ENCODE measurements at regions not wholly inside any gene's neighbourhood (a gene's known extent, or its start where the extent isn't known, plus 50 kb on each side); places are given as distances from the start of the nearest gene placed in this dataset.

DNA sequence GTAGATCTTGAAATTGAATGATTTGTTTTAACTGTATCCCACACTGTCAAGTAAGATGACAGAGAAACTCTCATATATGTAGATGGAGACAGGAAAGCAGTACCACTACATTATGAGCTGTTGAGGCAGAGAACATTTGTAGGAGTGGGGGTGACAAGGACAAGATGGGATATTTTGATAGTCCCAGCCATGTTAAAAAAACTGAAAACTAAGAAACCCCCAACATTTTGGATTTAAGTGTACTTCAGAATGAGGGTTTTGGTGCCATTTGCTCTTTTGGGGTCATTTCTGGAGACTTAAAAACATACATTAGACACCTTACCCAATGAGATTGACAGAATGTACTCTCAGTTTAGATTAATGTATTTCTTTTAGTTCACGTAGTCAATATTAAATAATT, 149.9 kb upstream of the SLC4A4 start:
- FAIRE-seq (no peak), DNase-seq (ENCODE audit: insufficient read length, low spot score) (no peak)
- TF ChIP-seq, protein P1, sequence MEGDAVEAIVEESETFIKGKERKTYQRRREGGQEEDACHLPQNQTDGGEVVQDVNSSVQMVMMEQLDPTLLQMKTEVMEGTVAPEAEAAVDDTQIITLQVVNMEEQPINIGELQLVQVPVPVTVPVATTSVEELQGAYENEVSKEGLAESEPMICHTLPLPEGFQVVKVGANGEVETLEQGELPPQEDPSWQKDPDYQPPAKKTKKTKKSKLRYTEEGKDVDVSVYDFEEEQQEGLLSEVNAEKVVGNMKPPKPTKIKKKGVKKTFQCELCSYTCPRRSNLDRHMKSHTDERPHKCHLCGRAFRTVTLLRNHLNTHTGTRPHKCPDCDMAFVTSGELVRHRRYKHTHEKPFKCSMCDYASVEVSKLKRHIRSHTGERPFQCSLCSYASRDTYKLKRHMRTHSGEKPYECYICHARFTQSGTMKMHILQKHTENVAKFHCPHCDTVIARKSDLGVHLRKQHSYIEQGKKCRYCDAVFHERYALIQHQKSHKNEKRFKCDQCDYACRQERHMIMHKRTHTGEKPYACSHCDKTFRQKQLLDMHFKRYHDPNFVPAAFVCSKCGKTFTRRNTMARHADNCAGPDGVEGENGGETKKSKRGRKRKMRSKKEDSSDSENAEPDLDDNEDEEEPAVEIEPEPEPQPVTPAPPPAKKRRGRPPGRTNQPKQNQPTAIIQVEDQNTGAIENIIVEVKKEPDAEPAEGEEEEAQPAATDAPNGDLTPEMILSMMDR (IDR thresholded peaks at IDR 0.05; ENCODE audit: insufficient read depth, missing control alignments) = no peak

DNA sequence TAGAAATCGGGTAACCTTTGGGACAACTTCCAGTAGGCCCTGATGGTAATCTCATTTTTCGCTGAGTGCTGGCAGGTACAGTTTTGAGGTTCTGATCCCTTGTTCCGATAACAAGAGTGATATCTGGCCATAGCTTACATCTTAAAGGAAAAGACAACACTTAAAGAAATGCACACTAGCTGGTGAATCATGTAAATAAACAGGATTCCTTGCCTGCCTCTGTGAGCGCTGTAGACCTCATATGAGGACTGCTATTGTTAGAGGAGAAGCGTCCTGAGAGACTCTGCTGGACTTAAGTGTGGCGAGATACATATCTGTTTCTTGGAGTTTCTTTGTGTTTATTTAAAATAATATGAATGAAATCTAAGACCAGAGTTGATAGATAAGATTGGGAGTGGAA, 149.3 kb upstream of the SLC4A4 start:
- TF ChIP-seq, protein P1 (IDR thresholded peaks at IDR 0.05; ENCODE audit: insufficient read depth, missing control alignments) = no peak
- FAIRE-seq (no peak), DNase-seq (ENCODE audit: insufficient read length, low spot score) (no peak)

DNA sequence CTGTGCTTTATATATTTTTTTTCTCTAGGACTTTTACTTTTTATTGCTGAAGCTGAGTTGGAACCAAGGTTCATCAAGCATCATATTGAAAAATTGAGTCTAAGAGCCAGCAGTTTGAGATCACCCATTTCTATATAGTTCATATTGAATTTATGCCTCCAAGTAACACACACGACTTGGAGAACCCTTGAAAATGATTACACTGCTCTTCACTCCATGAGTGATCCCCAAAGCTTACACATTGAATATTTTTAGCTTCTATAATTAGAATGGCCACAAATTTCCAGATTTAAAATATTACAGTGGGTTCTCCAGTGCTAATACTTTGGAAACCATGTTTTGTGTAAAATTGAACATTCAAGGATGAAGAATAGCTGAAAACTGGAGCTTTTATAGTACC, 144.4 kb upstream of the SLC4A4 start:
- DNase-seq (ENCODE audit: insufficient read length, low spot score) (no peak), FAIRE-seq (no peak)
- TF ChIP-seq, protein P1 (IDR thresholded peaks at IDR 0.05; ENCODE audit: insufficient read depth, missing control alignments) = no peak

DNA sequence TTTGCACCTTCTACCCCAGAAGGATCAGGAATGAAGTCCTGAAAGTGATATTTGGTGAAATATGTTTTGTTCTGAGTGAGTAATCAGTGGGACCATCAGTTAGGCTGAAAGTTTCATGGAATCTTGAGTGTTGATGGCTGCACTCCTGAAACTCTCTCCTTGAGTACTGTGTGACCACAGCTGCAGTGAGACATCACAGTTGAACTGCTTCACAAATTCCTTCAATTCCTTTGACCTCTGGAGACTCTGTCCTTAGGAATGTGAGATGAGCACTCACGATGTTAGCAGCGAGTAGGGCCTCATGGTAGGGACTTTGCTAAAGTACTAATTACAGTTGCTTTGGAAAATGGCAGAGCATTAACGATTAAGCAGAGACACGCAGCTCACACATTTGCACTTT, 142.9 kb upstream of the SLC4A4 start:
- no peak for FAIRE-seq
- no peak for DNase-seq (ENCODE audit: insufficient read length, low spot score)
- TF ChIP-seq, protein P1 (IDR thresholded peaks at IDR 0.05; ENCODE audit: insufficient read depth, missing control alignments) = no peak

DNA sequence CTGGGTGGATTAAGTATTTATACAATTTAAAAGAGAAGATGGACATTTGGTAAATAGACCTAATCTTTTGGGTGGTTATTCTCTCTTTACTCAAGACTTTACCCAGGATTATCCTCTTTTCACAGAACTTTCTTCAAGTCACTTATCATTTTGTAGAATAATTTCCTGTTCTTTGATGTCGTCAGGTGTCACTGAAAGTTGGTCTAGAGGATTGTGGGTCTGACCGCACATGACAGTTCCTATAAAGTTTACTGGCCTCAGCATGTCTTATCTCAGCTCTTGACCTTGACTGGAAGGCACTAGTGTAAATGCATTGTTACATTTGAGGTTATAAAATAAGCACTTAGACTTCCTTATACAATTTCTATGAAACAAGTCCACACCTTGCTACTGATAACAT, 139.9 kb upstream of the SLC4A4 start:
- no peak for DNase-seq (ENCODE audit: insufficient read length, low spot score)
- no peak for FAIRE-seq
- TF ChIP-seq, protein P1 (IDR thresholded peaks at IDR 0.05; ENCODE audit: insufficient read depth, missing control alignments) = no peak

DNA sequence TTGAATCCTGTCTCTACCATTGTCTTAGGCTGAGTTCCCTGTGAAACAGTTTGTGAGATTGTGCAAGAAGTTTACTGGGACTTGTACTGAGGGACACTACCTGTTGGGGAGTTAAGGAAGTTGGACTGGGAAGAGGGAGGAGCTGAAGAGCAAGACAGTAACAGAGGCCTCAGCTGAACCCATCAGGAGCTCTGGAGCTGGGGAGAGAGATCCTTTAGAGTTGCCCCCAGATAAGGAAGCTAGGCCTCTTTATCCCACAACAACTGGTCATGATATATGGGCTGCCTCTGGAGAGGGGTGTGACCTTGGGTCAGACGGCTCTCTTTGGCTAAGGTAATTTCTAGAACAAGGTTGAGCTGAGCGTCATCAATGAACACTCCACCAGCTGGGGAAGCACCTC, 137.8 kb upstream of the SLC4A4 start:
- FAIRE-seq (no peak), DNase-seq (ENCODE audit: insufficient read length, low spot score) (no peak)
- TF ChIP-seq, protein P1 (IDR thresholded peaks at IDR 0.05; ENCODE audit: insufficient read depth, missing control alignments) = no peak

DNA sequence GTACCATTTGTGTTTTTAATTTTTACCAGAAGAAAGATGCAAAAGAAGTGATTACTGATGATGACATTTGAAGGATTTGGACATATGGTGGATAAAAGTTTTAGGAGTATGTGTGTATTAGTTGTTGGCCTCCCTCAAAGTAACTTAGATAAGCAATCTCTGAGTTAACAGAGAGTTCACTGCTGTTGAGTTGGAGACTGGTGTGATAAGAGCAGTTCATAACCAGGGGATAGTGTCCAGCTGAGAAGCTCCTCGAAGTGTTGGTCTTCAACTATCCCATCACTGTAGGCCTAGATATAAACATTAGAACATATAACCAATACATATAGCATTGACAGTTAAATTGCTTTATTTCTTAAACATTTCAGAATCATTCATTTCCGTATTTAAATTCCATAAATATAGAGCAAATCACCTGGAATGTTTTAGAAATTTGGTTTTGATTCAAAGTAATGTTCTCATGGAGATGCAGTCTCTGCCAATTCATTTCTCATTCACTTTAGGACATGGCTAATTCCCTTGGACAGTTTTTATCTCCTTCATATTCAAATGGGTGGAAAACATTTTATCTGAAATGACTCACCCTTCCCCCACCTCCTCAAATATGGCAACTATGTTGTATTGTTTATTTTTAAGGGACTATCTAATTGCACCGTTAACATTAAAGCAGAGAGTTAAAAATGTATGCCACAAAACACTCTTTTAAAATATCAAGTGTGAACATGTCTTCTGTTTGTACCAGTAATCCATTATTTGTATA, 136.8 kb upstream of the SLC4A4 start:
- TF ChIP-seq, protein P1 (IDR thresholded peaks at IDR 0.05; ENCODE audit: insufficient read depth, missing control alignments) = no peak
- no peak for FAIRE-seq
- DNase-seq (ENCODE audit: insufficient read length, low spot score) = no peak
